ENCODE measurements at regions not wholly inside any gene's neighbourhood (a gene's known extent, or its start where the extent isn't known, plus 50 kb on each side); places are given as distances from the start of the nearest gene placed in this dataset.
A peak's percentile ranks its signal among the peaks of the same experiment; 100 is the strongest.

- BruUV-seq (replicated peaks): no TSS peak
- TF ChIP-seq CTCF (IDR thresholded peaks at IDR 0.05; ENCODE audit: unreplicated experiment): no peak
- ChIA-PET CTCF (interaction anchor here (0.8 kb wide), 1 partner anchor 269 kb away, joined by 5 read pairs; no protein-coding TSS in a partner anchor), POLR2A (no interaction called here)
- Mint-ChIP-seq H3K4me3 (ENCODE audit: unreplicated experiment) (no peak overlapping the region), H3K27ac (ENCODE audit: low read depth, unreplicated experiment) (no peak overlapping the region), H3K36me3 (ENCODE audit: insufficient read depth, unreplicated experiment) (no peaks in the 10 kb centered on the region), H3K27me3 (ENCODE audit: insufficient read depth, unreplicated experiment) (peaks cover 11% of the 10 kb centered on the region), H3K4me1 (ENCODE audit: insufficient read depth, unreplicated experiment) (no peaks in the 10 kb centered on the region), H3K9me3 (ENCODE audit: unreplicated experiment) (peaks cover 25% of the 10 kb centered on the region)
- intact Hi-C loops (cut with micrococcal nuclease): loop anchor here (10.0 kb wide), 1 partner anchor 48 kb away; no protein-coding TSS in a partner anchor
- DNase-seq (ENCODE audit: unreplicated experiment): no peak
These were observed 234.1 kb downstream of the RSL24D1 start for GRCh38 chr15:54962637-54963036.

GRCh38 chr15:54960266-54960665 is 236.5 kb downstream of the RSL24D1 start:
- Mint-ChIP-seq H3K27ac (ENCODE audit: low read depth, unreplicated experiment) (no peak overlapping the region), H3K9me3 (ENCODE audit: unreplicated experiment) (peaks cover 8% of the 10 kb centered on the region), H3K27me3 (ENCODE audit: insufficient read depth, unreplicated experiment) (peaks cover 23% of the 10 kb centered on the region), H3K4me1 (ENCODE audit: insufficient read depth, unreplicated experiment) (no peaks in the 10 kb centered on the region), H3K36me3 (ENCODE audit: insufficient read depth, unreplicated experiment) (no peaks in the 10 kb centered on the region), H3K4me3 (ENCODE audit: unreplicated experiment) (no peak overlapping the region)
- POLR2A ChIA-PET: no interaction called here
- no peak for TF ChIP-seq CTCF (IDR thresholded peaks at IDR 0.05; ENCODE audit: unreplicated experiment)
- intact Hi-C loops (cut with micrococcal nuclease): loop anchor here (10.0 kb wide), 1 partner anchor 45 kb away; no protein-coding TSS in a partner anchor
- no TSS peak for BruUV-seq (replicated peaks)
- DNase-seq (ENCODE audit: unreplicated experiment): no peak
- CTCF ChIA-PET: no interaction called here

- no TSS peak for BruUV-seq (replicated peaks)
- TF ChIP-seq CTCF (IDR thresholded peaks at IDR 0.05; ENCODE audit: unreplicated experiment): no peak
- H3K9me3 Mint-ChIP-seq (ENCODE audit: unreplicated experiment): peaks cover 6% of the 10 kb centered on the region
- ChIA-PET CTCF (interaction anchor here (0.5 kb wide), 1 partner anchor 18 kb away, joined by 3 read pairs; no protein-coding TSS in a partner anchor), POLR2A (no interaction called here)
- no peaks in the 10 kb centered on the region for H3K27me3 Mint-ChIP-seq (ENCODE audit: insufficient read depth, unreplicated experiment)
- no peak overlapping the region for H3K4me3 Mint-ChIP-seq (ENCODE audit: unreplicated experiment)
- no peaks in the 10 kb centered on the region for H3K36me3 Mint-ChIP-seq (ENCODE audit: insufficient read depth, unreplicated experiment)
- intact Hi-C loops (cut with micrococcal nuclease): no loop called here
- DNase-seq (ENCODE audit: unreplicated experiment): peak; percentile 53
- no peak overlapping the region for H3K27ac Mint-ChIP-seq (ENCODE audit: low read depth, unreplicated experiment)
- H3K4me1 Mint-ChIP-seq (ENCODE audit: insufficient read depth, unreplicated experiment): peaks cover 11% of the 10 kb centered on the region
These were observed 255.3 kb downstream of the RSL24D1 start for GRCh38 chr15:54941417-54941816.

- Mint-ChIP-seq H3K27ac (ENCODE audit: low read depth, unreplicated experiment) (no peak overlapping the region), H3K4me3 (ENCODE audit: unreplicated experiment) (no peak overlapping the region), H3K27me3 (ENCODE audit: insufficient read depth, unreplicated experiment) (peaks cover 3% of the 10 kb centered on the region), H3K4me1 (ENCODE audit: insufficient read depth, unreplicated experiment) (no peaks in the 10 kb centered on the region), H3K36me3 (ENCODE audit: insufficient read depth, unreplicated experiment) (no peaks in the 10 kb centered on the region), H3K9me3 (ENCODE audit: unreplicated experiment) (peaks cover 7% of the 10 kb centered on the region)
- TF ChIP-seq CTCF (IDR thresholded peaks at IDR 0.05; ENCODE audit: unreplicated experiment): no peak
- intact Hi-C loops (cut with micrococcal nuclease): loop anchor here (10.0 kb wide), 1 partner anchor 47 kb away; no protein-coding TSS in a partner anchor
- CTCF ChIA-PET: no interaction called here
- no peak for DNase-seq (ENCODE audit: unreplicated experiment)
- no TSS peak for BruUV-seq (replicated peaks)
- POLR2A ChIA-PET: no interaction called here
These were observed 279.4 kb downstream of the RSL24D1 start for GRCh38 chr15:54917312-54917711.
